Pancreas (tissue), 10 donors: ENCODE measurements at regions not wholly inside any gene's neighbourhood (a gene's known extent, or its start where the extent isn't known, plus 50 kb on each side); places are given as distances from the start of the nearest gene placed in this dataset.

ENCODE experiments used
- ATAC-seq, 4 donors: fragments of 200-7000 bp; cut with Tn5 transposase; one replicate each; pipeline versions ENCODE4 v1.8.0 to v1.9.1; 2020; ENCODE audit warnings: mild to moderate bottlenecking in 4 of 4, moderate library complexity in 4 of 4
- DNase-seq, 6 donors: peaks; one replicate each; pipeline ENCODE4 v3.0.0-alpha.2; 2020
- FAIRE-seq: peaks from 2 replicates; lab custom pipeline; 2012; peaks lifted over from hg19 to GRCh38; lab: Jason Lieb, UNC
- H3K27ac ChIP-seq, 4 donors: fragments of 200-600 bp; sonication (generic); 1 replicate in 3 of 4; 2 replicates in 1 of 4; pipeline versions ENCODE4 v1.5.0 to v1.8.0; 2020
- H3K27me3 ChIP-seq, 4 donors: fragments of 200-600 bp; one replicate each; pipeline ENCODE4 v1.8.0; 2021
- H3K36me3 ChIP-seq, 3 donors: fragments of 200-600 bp; sonication (generic) in 1 of 3; one replicate each; pipeline versions ENCODE4 v1.5.0 to v1.8.0; 2020 to 2021
- H3K4me1 ChIP-seq, 3 donors: fragments of 200-600 bp; one replicate each; pipeline ENCODE4 v1.8.0; 2021
- H3K4me3 ChIP-seq, 4 donors: fragments of 200-600 bp; sonication (generic) in 2 of 4; one replicate each; pipeline versions ENCODE4 v1.5.0 to v1.8.0; 2020 to 2021
- H3K9me3 ChIP-seq, 4 donors: fragments of 200-600 bp; one replicate each; pipeline ENCODE4 v1.8.0; 2021
- CTCF ChIP-seq, 4 donors: fragments of 200-600 bp; sonication (generic) in 3 of 4; IDR thresholded peaks; one replicate each; pipeline versions ENCODE4 v1.5.0 to v1.8.0; 2021; ENCODE audit warnings: antibody characterized with exemption in 4 of 4
- WGBS, 2 donors: extraction: QIAGEN DNeasy Blood & Tissue Kit; methylation state at CpG; one replicate each; pipeline ENCODE4 v1.1.7; 2013; 5-methylcytosine and 5-hydroxymethylcytosine counted together
- intact Hi-C, 3 donors: fragments of 100-400 bp; cut with DNase I; formaldehyde crosslinking; loops; one replicate each; pipeline versions ENCODE4 v1.11.1 to v1.14.2; 2022
- donor health status: healthy with polysubstance abuse.
- donor health status: DM: no; HTN: no; CAD: no; lungs with moderate emphysema.
- donor health status: DM: no; HTN: no; CAD: no.
- donor health status: control.
- donor health status: control.
- donor health status: Bipolar disorder and iron deficiency.
- donor health status: DM: yes; HTN: yes; CAD: no.
- donor health status: DM: no; HTN: no; CAD: no.
- donor health status: DM: no; HTN: no; CAD: no.
- donor health status: DM: yes; HTN: yes; CAD: no.

- no peak overlapping the region for H3K27ac ChIP-seq
- H3K4me3 ChIP-seq: no peak overlapping the region
- DNase-seq (no peak), FAIRE-seq (no peak), ATAC-seq (no peak)
- H3K36me3 ChIP-seq: no peaks in the 10 kb centered on the region
- no peaks in the 10 kb centered on the region for H3K4me1 ChIP-seq
- intact Hi-C loops: no loop called here
- 71 to 74% methylated on average over 5 of the region's 5 CpGs for WGBS, 2 donors
- H3K9me3 ChIP-seq: no peaks in the 10 kb centered on the region
- TF ChIP-seq CTCF (IDR thresholded peaks at IDR 0.05): no peak
- no peaks in the 10 kb centered on the region for H3K27me3 ChIP-seq
These were observed 51.3 kb upstream of the AMN1 start for GRCh38 chr12:31780096-31780495.

DNA sequence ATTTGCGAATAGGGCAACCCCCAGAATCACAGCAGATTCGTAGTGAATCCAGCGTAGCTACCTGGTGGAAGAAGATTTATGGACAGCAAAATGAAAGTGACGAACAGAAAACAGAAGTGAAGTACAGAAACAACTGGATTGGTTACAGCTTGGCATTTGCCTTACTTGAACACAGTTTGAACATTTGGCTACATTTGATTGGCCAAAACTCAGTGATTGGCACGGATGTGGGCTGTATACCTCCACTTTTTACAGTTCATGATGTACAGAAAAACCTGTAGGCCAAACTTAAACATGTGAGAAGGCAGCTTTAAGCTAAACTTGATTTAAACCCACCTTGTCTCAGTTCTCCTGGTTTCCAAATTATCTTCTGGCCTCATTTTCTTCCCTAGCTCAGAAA is 49.9 kb upstream of the AMN1 start:
- H3K36me3 ChIP-seq: no peaks in the 10 kb centered on the region
- TF ChIP-seq CTCF (IDR thresholded peaks at IDR 0.05): no peak
- ATAC-seq (no peak), FAIRE-seq (no peak), DNase-seq (no peak)
- H3K4me1 ChIP-seq: peaks cover 0 to 4% (median 0%) of the 10 kb centered on the region in 3 donors
- intact Hi-C loops: no loop called here
- 88 to 90% methylated on average over 5 of the region's 5 CpGs for WGBS, 2 donors
- no peaks in the 10 kb centered on the region for H3K9me3 ChIP-seq
- H3K4me3 ChIP-seq: no peak overlapping the region
- H3K27me3 ChIP-seq: no peaks in the 10 kb centered on the region
- no peak overlapping the region for H3K27ac ChIP-seq
